HG02884 (cell line): ENCODE measurements at regions not wholly inside any gene's neighbourhood (a gene's known extent, or its start where the extent isn't known, plus 50 kb on each side); places are given as distances from the start of the nearest gene placed in this dataset.

Experiments
- ATAC-seq: cut with Tn5 transposase; IDR thresholded peaks from one replicate; pipeline ENCODE4 v1.9.1; 2021; ENCODE audit warnings: mild to moderate bottlenecking, moderate library complexity; ENCODE audit not compliant: unreplicated experiment

DNA sequence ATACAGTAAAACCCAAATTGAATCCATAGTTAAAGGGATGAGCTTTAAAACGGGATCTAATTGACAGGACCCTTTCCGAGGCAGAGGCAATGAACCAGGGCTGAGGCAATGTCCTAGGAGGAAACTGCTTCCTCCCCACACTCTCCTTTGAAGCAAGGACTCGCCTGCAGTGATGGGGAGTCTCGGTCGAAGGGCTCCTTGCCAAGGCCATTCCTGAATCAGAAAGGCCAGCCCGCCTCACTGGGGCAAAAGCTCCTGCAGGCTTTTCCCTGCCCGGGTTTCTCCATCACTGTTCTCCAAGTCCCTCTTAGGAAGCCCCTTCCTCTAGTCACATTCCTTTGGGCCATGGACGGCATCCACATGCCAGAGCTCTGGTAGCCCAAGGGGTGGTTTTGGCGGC is 132.0 kb downstream of the RBFOX3 start:
- ATAC-seq = no peak

DNA sequence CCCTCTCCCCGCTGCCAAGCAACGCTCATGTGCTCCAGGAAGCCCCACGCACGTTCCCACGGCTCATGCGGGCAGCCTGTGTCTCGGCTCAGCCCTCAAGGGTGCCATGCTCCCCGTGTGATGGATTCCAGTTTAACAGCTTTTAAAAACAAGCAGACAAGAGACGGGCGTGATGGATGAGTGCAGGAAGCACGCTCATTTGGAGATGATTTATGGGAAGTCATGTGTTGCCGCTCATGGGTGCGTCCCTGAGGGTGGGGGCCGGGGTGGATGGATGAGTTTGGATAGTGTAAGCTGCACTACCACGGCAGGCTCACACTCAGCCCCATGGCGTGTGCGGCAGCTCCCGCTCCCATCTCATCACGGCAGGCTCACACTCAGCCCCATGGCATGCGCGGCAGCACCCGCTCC is 132.8 kb downstream of the RBFOX3 start:
- ATAC-seq = no peak

DNA sequence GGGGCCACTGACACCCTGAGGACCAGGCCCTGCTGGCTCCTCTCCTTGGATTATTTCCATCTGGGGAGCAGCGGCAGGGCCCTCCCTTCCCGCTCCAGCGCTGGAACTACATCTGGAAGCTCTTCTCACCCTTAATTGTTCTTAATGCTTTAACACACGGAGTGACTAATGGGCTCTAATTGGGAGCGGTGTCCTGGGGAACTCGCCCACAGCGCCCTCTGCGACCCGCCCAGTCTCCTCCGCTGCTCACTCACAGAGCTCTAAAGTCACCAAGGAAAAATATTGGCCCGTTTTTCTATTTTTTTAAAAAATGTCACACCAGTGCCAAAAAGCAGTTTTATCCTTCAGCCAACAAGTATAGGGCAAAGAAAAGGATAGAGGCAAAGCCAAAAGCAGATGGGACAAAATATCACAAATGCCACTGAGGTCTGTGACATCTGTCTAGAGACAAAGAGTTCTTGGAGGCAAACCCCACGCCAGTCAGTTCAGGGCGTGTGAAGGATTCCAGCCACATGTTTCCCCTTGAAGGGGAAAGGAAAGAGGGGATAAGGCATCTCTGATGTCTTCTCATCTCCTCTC is 134.7 kb downstream of the RBFOX3 start:
- ATAC-seq = no peak

DNA sequence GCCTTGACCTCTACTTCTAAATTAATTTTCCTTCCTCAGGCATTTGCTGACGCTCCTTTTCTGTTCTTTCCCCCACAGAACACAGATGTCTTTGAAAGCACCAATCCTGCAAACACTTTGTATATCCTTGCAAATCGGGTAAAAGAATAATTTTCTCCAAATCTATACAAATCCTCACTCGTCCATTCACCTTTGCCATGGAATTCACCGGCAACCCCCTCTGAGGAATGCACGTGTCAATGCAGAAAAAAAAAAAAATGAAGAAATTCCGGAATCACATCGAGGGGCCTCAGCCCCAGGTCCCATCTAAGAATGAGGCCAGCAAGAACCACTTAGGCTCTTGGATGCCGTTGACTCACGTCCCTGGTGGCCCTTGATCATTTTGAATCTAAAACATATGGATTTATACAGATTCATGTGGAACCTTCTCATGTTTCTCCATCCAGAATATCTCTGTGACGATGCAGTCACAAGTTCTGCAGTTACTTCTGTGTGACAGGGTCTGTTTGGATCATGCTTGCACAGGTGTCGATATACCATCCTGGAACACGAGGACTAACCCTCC is 136.9 kb downstream of the RBFOX3 start:
- ATAC-seq = no peak

DNA sequence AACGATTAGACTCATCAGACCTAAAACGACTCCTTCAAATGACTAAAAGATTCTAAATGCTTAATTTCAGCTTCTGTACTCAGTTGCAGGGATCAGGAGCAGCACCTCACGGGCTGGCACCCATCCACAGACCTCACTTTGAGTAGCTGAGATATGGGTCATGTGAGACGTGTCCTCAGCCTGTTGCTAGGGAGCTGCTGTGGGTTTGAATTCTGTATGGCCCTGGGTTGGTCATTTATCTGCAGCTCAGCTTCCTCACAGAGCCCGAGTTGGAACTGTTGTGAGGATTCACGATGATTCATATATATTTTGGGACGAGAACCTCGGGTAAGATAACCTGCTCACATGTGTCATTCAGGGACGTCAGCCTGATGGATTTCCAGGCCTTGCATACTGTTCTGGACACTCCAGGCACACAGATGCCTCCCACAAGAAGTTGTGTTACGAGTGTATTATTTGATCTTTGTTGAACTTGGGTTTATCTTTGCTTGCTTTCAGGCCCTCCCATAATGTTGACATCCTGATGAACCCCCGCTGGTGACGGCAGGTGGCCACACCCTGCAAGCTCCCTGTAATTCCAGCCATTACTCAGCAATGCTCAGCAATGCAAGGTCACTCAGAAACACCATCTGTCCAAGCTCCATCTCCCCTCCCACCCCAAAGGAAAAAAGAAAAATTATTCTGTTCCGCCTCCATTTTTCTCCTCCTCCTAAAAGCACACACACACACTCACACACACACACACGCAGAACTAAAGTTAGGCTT is 137.6 kb downstream of the RBFOX3 start:
- no peak for ATAC-seq

DNA sequence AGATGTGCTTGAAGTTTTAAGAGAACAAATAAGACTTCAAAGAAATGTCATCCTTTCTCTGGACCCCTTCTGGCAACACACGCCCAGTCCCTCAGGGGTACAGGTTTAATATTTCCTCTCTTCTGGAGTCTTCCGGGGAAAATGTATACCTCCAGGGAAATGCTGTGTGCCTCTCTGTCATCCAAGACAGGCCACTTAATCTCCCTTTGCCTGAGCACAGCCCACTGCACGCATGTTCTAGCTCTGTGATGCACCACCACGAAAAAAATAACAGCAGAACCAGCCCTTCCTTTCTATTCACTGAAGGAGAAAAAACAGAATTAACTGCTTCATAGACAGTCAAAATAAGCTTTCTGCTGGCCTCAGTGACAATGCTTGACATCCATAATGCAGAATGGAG is 140.1 kb downstream of the RBFOX3 start:
- ATAC-seq = no peak

DNA sequence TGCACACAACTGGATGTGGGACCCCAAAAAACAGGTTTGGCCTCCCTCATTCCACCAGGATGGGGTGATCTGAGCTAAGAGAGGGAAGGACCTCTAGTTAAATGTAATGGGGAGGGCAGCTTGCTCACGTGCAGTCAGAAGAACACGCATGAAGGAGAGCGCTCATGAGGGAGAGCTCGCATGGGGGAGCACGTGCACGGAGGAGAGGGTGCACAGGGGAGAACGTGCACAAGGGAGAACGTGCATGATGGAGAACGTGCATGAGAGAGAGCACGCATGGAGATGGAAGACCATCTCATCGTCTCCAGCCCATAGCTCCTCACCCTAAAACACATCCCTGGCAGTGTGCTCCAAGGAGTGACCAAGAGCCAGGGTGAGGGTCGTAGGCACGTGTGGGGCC is 141.2 kb downstream of the RBFOX3 start:
- ATAC-seq = no peak

DNA sequence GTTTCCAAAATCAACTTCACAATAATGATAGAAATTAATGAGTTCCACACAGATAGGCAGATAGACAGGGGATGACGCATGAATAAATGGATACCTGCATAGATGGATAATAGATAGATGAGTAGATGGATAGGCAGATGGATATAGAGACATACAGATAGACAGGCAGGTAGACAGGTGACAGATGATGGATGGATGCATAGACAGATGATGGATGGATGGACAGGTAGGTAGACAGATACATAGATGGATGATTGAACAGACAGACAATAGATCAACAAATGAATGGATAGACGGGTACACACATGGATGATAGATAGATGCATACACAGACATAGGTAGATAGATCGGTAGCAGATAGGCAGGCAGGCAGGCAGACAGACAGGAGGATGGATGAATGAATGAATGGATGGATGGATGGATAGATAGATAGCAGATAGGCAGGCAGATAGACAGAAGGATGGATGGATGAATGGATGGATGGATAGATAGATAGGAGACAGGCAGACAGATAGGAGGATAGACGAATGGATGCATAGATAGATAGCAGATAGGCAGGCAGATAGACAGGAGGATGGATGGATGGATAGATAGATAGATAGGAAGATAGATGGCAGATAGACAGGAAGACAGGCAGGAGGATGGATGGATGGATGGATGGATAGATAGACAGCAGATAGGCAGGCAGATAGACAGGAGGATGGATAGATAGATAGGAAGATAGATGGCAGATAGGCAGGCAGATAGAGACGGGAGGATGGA is 142.5 kb downstream of the RBFOX3 start:
- ATAC-seq = no peak

DNA sequence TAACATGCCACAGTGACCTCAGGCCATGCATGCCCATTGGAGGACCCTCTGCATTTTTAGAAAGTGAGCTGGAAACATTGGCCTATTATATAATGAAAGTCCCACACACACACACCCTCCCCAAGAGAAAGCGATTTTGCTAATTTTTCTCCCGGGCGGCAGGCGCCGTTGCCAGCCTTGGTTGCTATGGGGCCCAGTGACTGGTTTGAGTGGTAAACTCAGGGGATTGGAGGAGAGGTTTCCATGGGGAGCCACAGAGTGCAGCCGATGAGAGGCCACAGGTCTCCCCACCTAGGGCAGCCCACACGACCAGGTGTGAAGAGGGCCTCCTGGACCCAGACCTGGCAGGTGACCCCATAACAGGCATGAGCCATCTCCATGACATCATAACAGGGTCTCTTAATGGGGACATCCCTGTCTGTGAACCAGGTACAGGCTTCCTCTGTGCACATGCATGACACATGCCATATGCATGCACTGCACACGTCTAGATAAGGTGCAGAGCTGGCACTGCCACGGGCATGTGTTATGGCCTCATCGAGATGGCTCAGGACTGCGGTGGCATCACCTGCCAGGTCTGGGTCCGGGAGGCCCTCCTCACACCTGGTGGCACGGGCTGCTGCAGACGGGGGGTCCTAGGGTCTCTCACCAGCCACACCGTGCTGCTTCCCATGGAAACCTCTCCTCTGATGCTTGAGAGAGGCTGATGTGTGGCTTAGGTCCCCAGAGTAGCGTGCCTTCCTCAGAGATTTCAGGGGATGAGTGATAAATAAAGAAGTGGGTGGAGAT is 144.1 kb downstream of the RBFOX3 start:
- no peak for ATAC-seq

DNA sequence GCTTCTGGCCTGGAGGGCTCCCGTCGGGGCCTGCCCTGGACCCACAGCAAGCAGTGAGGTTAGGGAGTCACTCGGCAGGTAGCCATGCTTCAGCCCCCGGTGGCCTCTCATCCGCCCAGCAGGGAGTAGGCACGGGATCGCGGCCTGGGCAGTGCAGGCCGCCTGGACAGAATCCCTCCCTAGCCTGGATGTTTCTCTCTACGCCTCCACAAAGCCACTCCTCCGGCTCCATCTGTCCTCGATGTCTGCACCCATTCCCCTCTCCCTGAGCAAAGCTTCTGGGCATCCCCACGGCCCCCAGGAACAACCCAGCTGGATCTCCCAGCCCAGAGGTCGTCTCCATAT is 145.2 kb downstream of the RBFOX3 start:
- ATAC-seq = no peak

DNA sequence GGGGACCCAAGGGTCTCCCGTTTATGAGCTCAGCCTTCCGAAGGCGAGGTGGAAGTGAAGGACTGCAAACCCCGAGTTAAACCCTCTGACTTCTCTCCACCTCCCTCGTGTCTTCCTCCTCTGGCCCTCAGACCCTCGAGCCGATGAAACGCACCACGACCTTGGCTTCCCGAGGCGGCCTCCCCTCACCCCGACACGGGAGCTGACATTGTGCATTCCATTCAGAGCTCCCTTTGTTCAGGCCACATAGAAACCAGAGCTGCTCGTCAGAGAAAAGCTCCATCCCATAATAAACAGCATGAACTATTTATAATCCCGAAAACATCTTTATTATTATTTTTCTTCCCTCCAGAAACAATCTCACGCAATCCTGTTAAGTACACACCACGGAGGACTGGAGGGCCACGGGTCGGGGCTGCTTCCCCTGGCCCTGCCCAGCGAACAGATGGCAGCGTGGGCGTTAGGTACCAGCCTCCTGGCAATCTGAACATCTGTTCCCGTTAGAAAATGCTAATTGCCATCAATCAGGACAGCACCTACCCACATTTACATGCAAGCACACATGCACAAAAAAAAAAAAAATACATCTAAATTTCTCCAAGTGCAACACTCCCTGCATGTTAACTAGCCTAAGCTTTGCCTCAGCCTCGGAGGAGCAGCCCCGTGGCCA is 145.7 kb downstream of the RBFOX3 start:
- no peak for ATAC-seq

DNA sequence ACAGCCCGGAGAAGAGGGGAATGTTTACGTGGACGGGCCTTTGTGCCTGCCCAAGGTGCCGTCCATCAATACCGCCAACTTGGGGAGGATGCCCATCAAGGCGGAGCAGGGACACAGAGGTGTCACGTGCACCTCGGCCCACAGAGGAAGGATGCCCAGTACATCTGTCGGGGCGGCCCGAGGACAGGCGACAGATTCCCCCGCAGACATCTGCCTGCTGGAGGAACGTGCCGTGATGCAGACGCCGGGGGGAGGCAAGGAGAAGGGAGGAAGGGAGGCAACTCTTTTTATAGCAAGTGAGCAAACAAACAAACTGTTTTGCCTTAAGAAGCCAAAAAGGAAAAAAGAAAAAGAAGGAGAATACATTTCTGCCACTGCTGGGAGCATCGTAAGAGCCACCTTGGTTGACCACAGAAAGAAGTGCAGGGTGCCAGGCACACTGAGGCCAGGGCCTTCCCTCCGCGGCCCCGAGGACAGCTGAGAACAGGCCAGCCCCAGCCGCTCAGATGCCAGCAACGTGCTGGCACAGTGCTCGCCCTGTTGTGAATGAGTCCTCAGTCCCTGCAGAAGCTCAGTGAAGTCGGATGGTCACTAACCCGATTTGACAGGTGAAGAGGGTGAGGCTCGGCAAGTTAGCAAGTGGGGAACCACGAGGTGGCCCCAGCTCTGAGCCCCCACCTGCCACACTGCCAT is 146.4 kb downstream of the RBFOX3 start:
- ATAC-seq = no peak

DNA sequence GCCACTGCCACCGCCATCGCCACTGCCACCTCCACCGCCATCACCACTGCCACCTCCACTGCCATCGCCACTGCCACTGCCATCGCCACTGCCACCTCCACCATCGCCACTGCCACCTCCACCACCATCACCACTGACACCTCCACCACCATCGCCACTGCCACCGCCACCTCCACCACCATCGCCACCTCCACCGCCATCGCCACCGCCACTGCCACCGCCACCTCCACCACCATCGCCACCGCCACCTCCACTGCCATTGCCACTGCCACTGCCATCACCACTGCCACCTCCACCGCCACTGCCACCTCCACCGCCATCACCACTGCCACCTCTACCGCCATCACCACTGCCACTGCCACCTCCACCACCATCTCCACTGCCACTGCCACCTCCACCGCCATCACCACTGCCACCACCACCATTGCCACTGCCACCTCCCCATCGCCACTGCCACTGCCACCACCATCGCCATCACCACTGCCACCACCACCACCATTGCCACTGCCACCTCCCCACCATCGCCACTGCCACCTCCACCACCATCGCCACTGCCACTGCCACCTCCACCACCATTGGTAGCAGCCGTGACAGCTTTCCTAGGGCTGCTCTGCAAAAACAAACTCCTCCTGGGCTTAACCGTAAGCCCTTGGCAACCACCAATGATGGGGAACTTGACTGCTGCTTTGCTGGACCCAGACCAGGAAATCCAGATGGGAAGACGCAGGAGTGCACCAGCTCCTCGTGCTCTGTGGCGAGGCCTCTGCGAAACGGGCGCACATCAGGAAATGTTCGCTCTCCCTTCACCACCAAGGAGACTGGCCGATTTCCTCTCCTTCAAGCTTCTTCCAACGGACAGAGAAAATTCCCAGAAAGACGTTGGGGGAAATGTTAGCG is 147.2 kb downstream of the RBFOX3 start:
- no peak for ATAC-seq

DNA sequence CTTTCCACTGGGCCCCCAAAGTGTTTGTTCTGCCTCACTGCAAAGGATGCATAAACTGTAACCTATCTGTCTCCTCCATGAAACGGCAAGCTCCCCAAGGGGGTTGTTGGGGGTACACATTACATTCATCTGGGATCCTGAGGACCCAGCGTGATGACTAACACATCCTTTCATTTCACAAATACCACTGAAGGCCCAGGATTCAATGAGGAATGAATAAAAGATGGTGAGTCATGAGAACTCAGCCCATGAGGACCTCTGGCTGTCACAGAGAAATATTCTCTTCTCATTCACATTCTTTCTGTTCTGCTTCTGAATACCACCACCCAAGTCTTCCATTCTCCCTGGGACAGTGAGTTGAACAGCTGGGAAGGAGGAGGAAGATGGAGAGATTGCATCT is 149.8 kb downstream of the RBFOX3 start:
- ATAC-seq = no peak

DNA sequence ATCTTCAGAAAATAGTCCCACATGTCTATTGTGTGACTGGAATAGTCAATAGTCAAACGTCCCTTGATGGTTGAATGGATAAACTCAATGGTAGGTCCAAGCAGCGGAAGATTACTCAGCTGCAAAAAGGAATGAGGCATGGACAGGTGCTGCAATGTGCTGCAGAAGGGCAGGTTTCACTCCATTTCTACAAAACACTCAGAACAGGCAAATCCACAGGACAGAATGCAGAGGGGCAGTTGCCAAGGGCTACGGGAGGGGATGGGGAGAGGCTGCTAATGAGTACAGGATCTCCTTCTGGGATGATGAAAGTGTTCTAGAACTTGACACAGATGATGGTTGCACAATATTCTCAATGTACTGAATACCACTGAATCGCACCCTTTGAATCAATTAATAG is 151.0 kb downstream of the RBFOX3 start:
- ATAC-seq = no peak

DNA sequence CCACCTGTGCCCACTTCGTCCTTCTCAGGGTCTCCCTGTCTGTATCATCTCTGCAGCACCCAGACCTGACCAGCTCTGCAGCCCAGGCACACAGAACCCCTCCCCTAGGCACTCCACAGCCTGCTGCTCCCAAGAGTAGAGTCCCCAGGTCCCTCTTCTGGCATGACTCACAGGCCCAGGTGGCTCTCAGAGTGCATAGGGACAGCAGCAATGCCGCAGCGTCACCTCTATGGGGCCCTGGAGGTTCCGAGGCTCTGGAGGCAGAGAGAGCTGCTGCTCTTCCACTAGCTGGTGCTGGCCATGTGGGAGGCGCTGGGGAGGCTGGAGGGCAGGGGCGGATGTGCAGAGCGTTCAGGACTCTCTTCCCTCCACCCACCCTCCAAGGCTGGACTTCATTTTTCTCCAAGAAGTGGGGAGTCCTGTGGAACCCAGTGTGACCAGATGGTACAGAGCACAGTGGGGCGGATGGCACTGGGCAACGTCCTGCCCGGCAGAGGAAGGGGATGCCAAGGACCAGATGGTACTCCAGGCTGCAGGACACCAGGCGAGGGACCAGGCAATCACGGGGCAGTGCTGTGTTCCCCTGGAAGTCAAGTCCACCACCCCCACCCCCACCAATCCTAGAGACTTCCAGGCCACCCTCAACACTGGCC is 151.7 kb downstream of the RBFOX3 start:
- ATAC-seq = no peak

DNA sequence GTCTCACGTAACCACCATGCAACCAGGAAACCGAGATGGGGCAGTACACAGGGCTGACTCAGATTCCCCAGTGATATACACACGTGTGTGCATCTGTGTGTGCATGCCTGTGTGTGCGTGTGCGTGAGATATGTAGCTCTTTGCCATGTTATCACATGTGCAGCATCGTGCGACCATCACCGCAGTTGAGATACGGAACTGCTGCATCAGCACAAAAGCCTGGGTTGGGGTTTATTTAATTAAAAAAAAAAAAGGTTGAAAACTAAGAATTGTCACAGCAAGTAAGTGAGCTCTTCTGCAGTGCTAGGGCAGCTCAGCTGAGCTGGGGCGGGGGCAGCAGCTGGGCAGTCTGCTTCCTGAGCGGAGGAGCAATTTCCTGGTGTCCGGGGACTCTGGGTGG is 152.5 kb downstream of the RBFOX3 start:
- no peak for ATAC-seq

DNA sequence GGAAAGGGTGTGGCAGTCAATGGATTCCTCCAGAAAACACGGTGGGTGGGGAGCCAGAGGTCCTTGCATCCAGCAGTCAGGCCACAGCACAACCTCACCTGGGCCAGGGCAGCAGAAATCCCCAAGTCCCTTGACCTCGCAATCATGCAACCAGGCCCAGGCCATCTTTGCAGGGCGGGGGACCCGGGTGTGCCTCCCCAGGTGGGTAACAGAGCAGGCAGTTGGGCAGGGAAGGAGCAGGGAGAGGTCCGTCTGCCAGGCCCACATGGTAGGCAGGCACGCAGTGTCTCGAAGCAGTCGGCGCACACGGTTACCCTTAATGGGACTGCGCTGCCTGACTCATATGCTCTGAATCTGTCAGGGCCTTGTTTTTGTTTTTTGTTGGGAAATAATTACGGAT is 153.0 kb downstream of the RBFOX3 start:
- ATAC-seq = no peak

DNA sequence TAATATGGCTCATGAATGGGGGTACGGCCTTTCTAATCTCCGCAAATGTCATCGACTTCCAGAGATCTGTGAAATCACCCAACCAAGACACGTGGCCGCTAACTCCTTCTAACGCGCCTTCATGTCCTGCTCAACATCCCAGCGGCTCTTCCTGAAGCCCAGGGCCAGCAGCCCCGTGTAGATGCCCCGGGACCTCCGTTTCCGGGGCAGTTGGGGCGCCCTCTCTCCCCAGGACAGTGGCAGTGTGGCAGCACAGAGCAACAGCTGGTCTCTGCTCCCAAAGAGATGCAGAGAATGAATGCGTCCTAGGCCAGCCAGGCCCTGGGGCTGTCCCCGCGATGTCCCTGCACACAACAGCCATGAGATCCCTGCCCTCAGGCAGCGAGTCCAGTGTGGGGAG is 153.5 kb downstream of the RBFOX3 start:
- ATAC-seq = no peak
